GM10266 (cell line): ENCODE measurements at regions not wholly inside any gene's neighbourhood (a gene's known extent, or its start where the extent isn't known, plus 50 kb on each side); places are given as distances from the start of the nearest gene placed in this dataset.

Experiments
- DNase-seq: peaks from one replicate; pipeline ENCODE4 v3.0.0; 2012; ENCODE audit errors: extremely low spot score
- TF ChIP-seq, protein P1 (sequence below): IDR thresholded peaks from 2 replicates; pipeline ENCODE4 v1.5.1; 2012; ENCODE audit warnings: mild to moderate bottlenecking, low read depth; ENCODE audit not compliant: control insufficient read depth, insufficient read depth; ENCODE audit errors: missing control alignments

DNA sequence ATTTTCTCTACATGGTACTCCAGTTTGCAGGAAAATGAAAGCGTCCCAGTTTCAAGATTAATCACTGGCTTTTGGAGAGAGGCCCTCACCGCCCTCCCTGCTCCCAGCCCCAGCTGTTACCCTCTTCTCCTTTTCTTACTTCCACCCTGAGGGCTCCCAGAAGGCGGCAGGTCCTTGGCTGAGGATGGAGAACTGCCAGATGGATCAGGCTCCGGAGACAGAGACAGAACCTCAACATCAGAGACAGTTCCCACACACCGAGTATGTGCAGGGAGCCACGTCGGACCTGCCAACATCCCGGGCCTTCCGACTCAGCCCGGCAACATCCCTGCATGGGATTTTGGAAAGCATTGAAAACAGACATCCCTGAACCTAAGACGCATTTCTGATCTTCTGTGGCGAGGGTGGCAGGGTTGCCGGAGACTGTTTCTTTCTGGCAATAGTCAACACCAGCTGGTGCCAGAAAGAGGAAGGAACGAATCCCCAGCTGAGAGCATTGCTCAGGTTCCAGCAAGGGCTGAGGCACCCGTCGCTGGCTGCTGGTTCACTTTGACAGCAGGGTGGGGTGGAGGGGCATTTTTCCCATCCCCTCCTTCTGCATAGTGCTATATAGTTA, 467.1 kb downstream of the MIAT start:
- TF ChIP-seq, protein P1, sequence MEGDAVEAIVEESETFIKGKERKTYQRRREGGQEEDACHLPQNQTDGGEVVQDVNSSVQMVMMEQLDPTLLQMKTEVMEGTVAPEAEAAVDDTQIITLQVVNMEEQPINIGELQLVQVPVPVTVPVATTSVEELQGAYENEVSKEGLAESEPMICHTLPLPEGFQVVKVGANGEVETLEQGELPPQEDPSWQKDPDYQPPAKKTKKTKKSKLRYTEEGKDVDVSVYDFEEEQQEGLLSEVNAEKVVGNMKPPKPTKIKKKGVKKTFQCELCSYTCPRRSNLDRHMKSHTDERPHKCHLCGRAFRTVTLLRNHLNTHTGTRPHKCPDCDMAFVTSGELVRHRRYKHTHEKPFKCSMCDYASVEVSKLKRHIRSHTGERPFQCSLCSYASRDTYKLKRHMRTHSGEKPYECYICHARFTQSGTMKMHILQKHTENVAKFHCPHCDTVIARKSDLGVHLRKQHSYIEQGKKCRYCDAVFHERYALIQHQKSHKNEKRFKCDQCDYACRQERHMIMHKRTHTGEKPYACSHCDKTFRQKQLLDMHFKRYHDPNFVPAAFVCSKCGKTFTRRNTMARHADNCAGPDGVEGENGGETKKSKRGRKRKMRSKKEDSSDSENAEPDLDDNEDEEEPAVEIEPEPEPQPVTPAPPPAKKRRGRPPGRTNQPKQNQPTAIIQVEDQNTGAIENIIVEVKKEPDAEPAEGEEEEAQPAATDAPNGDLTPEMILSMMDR: no peak
- no peak for DNase-seq

DNA sequence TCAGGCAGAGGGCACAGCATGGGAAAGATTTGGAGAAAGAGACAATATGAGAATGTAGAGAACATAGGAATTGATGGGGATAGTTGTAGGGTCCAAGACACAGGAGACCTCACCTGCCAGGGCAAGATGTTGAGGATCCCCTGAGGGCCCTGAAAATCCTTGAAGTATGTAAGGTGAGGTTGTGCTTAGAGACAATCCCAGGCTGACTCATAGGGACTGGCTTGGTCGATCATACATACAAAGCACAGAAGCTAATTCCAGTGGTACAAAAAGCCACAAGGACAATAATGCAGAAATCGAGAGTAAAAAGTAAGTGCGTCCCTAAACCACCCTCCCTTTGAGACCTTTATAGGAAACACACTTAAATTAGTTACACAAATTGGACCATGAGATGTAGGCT, 468.2 kb downstream of the MIAT start:
- TF ChIP-seq, protein P1: no peak
- no peak for DNase-seq

DNA sequence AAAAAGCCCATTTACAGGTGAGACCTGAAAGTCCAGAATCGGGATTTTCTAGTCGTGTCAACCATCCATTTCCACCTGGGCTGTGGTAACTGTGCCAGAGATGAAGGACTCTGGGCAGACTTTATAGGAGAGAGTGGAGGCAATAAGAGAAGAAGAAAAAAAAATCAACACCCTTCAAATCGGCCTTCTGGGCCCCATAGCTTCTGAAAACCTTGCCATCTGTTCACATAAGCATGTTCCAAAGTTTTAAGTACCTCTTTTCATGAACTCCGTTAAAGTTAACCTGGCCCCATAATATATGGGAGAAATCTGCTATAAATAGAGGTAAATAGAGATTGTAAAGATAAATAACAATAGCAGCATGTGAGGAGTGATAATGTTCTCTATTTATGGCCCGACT, 470.5 kb downstream of the MIAT start:
- DNase-seq: no peak
- TF ChIP-seq, protein P1: no peak

DNA sequence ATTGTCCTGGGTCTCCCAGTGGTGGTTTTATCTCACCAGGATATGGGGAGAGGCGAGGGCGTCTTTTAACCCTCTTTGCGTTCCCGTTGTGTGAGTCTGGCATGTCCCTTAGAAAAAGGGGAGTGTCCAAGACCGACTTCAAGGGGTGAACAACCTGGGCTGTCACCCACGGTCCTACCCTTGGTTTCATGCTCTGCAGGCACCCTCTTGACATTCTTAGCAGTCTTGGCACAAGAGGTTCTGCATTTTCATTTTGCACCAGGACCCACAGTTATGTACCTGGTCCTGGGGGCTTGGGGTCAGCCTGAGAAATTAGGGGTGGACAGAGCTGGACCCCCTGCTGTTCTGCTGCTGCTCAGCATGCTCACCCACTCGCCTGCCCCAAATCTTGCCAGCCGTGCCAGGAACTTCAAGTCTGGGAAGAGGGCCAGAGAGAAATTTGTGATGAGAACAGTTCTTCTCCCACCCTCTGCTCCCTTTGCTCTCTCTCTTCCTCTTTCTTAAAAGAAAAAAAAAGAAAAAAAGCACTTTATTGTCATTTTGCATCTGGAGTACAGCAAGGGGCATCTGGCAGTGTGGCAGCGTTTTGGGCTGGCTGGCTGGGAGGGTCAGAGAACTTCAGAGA, 471.2 kb downstream of the MIAT start:
- TF ChIP-seq, protein P1: no peak

DNA sequence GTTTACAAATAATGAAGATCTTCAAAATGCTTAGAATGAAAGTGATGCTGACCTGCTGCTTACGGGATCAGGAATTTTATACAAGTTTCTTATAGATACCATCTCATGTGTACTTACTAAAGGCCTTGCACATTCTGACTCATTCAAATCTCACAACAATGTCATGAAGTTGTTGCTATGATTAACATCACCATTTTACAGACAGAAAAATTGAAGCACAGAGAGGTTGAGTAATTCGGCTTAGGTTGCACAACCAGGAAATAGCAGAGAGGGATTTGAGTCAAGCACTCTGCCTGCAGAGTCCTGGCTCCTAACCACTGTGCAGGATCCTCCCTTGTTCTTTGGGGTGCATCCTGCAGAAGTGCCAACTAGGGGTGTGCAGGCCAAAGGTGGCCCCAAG, 471.9 kb downstream of the MIAT start:
- DNase-seq: no peak
- TF ChIP-seq, protein P1: no peak

More for the DNA sequence above, 471.2 kb downstream of the MIAT start:
- no peak for DNase-seq

DNA sequence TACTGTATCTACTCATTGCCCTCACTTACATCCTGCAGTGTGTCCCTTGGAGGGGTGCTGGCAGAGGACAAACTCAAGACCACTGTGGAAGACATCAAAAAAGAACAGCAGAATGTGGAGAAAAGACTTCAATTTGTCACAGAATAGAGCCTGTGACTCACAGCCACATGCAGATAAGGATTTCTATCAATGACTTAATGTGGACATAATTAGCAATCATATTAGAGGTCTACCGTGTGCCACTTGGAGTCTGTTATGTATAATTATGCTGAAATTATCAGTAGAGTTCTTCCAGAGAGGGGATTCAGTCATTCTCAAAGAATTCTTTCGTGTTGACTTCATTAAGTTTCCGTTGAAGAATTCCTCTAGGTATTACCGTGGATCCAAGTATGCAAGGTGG, 473.5 kb downstream of the MIAT start:
- no peak for DNase-seq

DNA sequence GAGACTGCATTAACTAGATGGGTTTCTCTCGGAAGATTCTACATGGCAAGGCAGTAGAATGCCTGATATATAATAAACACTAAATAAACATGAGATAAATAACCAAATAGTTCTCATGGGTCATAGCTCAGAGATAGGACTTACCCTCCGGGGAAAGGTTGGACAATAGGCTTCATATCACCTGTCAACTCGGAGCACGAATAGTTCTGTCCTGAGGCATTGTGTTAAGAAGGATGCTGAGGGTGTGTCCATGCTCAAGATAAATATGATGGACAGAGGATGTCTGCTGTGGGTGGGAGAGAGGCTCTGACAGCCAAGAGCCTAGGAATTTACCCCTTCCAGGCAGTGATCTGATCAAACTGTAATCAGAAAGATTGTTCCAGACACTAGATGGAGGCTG, 474.0 kb downstream of the MIAT start:
- no peak for DNase-seq
- TF ChIP-seq, protein P1: no peak

More for the DNA sequence above, 473.5 kb downstream of the MIAT start:
- TF ChIP-seq, protein P1: no peak
